Neural progenitor cell (in vitro differentiated cells): ENCODE measurements at regions not wholly inside any gene's neighbourhood (a gene's known extent, or its start where the extent isn't known, plus 50 kb on each side); places are given as distances from the start of the nearest gene placed in this dataset.

Experiments used
- DNase-seq: peaks from one replicate; pipeline ENCODE4 v3.0.0-alpha.2; 2016; ENCODE audit warnings: low spot score
- H2AFZ ChIP-seq: fragments of 200-600 bp; sonication (generic); replicated peaks from 2 replicates; pipeline ENCODE4 v1.6.1; 2016; ENCODE audit warnings: antibody characterized with exemption
- H3F3A ChIP-seq: fragments of 200-600 bp; sonication (generic); 2 replicates; pipeline ENCODE4 v1.6.1; 2016; ENCODE audit warnings: antibody characterized with exemption, low read depth
- H3K27ac ChIP-seq: fragments of 200-600 bp; sonication (generic); 2 replicates; pipeline ENCODE4 v1.5.1; 2016; ENCODE audit warnings: mild to moderate bottlenecking
- H3K27me3 ChIP-seq: fragments of 200-600 bp; sonication (generic); 2 replicates; pipeline ENCODE4 v1.6.1; 2016; ENCODE audit warnings: mild to moderate bottlenecking, moderate library complexity
- H3K36me3 ChIP-seq: fragments of 200-600 bp; sonication (generic); 2 replicates; pipeline ENCODE4 v1.5.1; 2016
- H3K4me1 ChIP-seq: fragments of 200-600 bp; sonication (generic); 2 replicates; pipeline ENCODE4 v1.6.1; 2016; ENCODE audit warnings: mixed run types
- H3K4me2 ChIP-seq: fragments of 200-600 bp; sonication (generic); 2 replicates; pipeline ENCODE4 v1.6.1; 2016
- H3K4me3 ChIP-seq: fragments of 200-600 bp; sonication (generic); 2 replicates; pipeline ENCODE4 v1.5.1; 2016
- H3K79me2 ChIP-seq: fragments of 200-600 bp; sonication (generic); 2 replicates; pipeline ENCODE4 v1.6.1; 2016; ENCODE audit warnings: low read depth
- H3K9ac ChIP-seq: fragments of 200-600 bp; sonication (generic); 2 replicates; pipeline ENCODE4 v1.6.1; 2016
- H3K9me3 ChIP-seq: fragments of 200-600 bp; sonication (generic); 2 replicates; pipeline ENCODE4 v1.5.1; 2016; ENCODE audit warnings: low read depth
- H4K20me1 ChIP-seq: fragments of 200-600 bp; sonication (generic); 2 replicates; pipeline ENCODE4 v1.6.1; 2016; ENCODE audit warnings: low read depth
- H3K27ac Mint-ChIP-seq: 3 replicates; pipeline ENCODE4 v1.8.0; 2021; ENCODE audit warnings: mixed read lengths
- H3K27me3 Mint-ChIP-seq: 2 replicates; pipeline ENCODE4 v1.8.0; 2022; ENCODE audit warnings: low read depth, mild to moderate bottlenecking, inconsistent platforms, moderate library complexity, mixed read lengths; ENCODE audit not compliant: insufficient read depth
- H3K36me3 Mint-ChIP-seq: 3 replicates; pipeline ENCODE4 v1.8.0; 2021; ENCODE audit warnings: mixed read lengths
- H3K4me1 Mint-ChIP-seq: 3 replicates; pipeline ENCODE4 v1.8.0; 2021; ENCODE audit warnings: mixed read lengths
- H3K4me3 Mint-ChIP-seq: 3 replicates; pipeline ENCODE4 v1.8.0; 2021; ENCODE audit warnings: mild to moderate bottlenecking, moderate library complexity, mixed read lengths
- H3K9me3 Mint-ChIP-seq: 3 replicates; pipeline ENCODE4 v1.8.0; 2020; ENCODE audit warnings: mixed read lengths
- CTCF ChIP-seq: fragments of 200-600 bp; sonication (generic); IDR thresholded peaks from 2 replicates; pipeline ENCODE4 v1.5.1; 2017; ENCODE audit warnings: antibody characterized with exemption, mild to moderate bottlenecking
- EZH2 ChIP-seq: fragments of 200-600 bp; sonication (generic); IDR thresholded peaks from 2 replicates; pipeline ENCODE4 v1.6.1; 2017; ENCODE audit warnings: antibody characterized with exemption, mild to moderate bottlenecking, moderate library complexity
- EZH2phosphoT487 ChIP-seq: fragments of 200-600 bp; sonication (generic); IDR thresholded peaks from 2 replicates; pipeline ENCODE4 v1.6.1; 2017; ENCODE audit warnings: antibody characterized with exemption

- no peaks in the 10 kb centered on the region for H3K9me3 ChIP-seq
- no peaks in the 10 kb centered on the region for H3F3A ChIP-seq
- Mint-ChIP-seq H3K36me3 (no peaks in the 10 kb centered on the region), H3K4me3 (no peak overlapping the region), H3K27me3 (no peaks in the 10 kb centered on the region), H3K9me3 (no peaks in the 10 kb centered on the region), H3K4me1 (no peaks in the 10 kb centered on the region), H3K27ac (no peak overlapping the region)
- H3K79me2 ChIP-seq = no peaks in the 10 kb centered on the region
- no peaks in the 10 kb centered on the region for H3K36me3 ChIP-seq
- H3K27me3 ChIP-seq = no peaks in the 10 kb centered on the region
- no peak overlapping the region for H2AFZ ChIP-seq
- no peaks in the 10 kb centered on the region for H4K20me1 ChIP-seq
- H3K4me3 ChIP-seq = no peak overlapping the region
- no peak overlapping the region for H3K4me2 ChIP-seq
- H3K4me1 ChIP-seq = no peaks in the 10 kb centered on the region
- TF ChIP-seq CTCF (no peak), EZH2 (no peak), EZH2phosphoT487 (no peak)
- H3K9ac ChIP-seq = no peak overlapping the region
- no peak for DNase-seq
- H3K27ac ChIP-seq = no peak overlapping the region
Observed at GRCh38 chr10:61099756-61100155, 155.8 kb upstream of the RHOBTB1 start.

GRCh38 chr10:61098966-61099365, 155.0 kb upstream of the RHOBTB1 start:
- Mint-ChIP-seq H3K4me1 (no peaks in the 10 kb centered on the region), H3K27me3 (no peaks in the 10 kb centered on the region), H3K27ac (no peak overlapping the region), H3K4me3 (no peak overlapping the region), H3K36me3 (no peaks in the 10 kb centered on the region), H3K9me3 (no peaks in the 10 kb centered on the region)
- Histone ChIP-seq H3K4me1 (no peaks in the 10 kb centered on the region), H3K4me3 (no peak overlapping the region), H3K4me2 (no peak overlapping the region), H3K79me2 (no peaks in the 10 kb centered on the region), H3K9ac (no peak overlapping the region), H3K9me3 (no peaks in the 10 kb centered on the region), H3K27me3 (no peaks in the 10 kb centered on the region), H3K27ac (no peak overlapping the region), H4K20me1 (no peaks in the 10 kb centered on the region), H2AFZ (no peak overlapping the region), H3K36me3 (no peaks in the 10 kb centered on the region), H3F3A (no peaks in the 10 kb centered on the region)
- DNase-seq = no peak
- no peak for TF ChIP-seq EZH2
- no peak for TF ChIP-seq CTCF

GRCh38 chr10:61097026-61097425, 153.0 kb upstream of the RHOBTB1 start:
- H3K4me2 ChIP-seq = no peak overlapping the region

More at GRCh38 chr10:61097026-61097425, 153.0 kb upstream of the RHOBTB1 start:
- no peak overlapping the region for H3K27ac ChIP-seq
- Mint-ChIP-seq H3K27me3 (no peaks in the 10 kb centered on the region), H3K4me1 (no peaks in the 10 kb centered on the region), H3K36me3 (no peaks in the 10 kb centered on the region), H3K9me3 (no peaks in the 10 kb centered on the region), H3K27ac (no peak overlapping the region), H3K4me3 (no peak overlapping the region)
- no peak overlapping the region for H3K4me3 ChIP-seq
- H3K27me3 ChIP-seq = no peaks in the 10 kb centered on the region
- no peak overlapping the region for H3K9ac ChIP-seq
- no peaks in the 10 kb centered on the region for H3F3A ChIP-seq
- no peaks in the 10 kb centered on the region for H3K4me1 ChIP-seq
- H4K20me1 ChIP-seq = no peaks in the 10 kb centered on the region
- TF ChIP-seq EZH2 (no peak), CTCF (no peak), EZH2phosphoT487 (no peak)
- no peaks in the 10 kb centered on the region for H3K36me3 ChIP-seq
- no peak for DNase-seq
- H2AFZ ChIP-seq = no peak overlapping the region
- no peaks in the 10 kb centered on the region for H3K79me2 ChIP-seq
- H3K9me3 ChIP-seq = no peaks in the 10 kb centered on the region
